ENCODE measurements at regions not wholly inside any gene's neighbourhood (a gene's known extent, or its start where the extent isn't known, plus 50 kb on each side); places are given as distances from the start of the nearest gene placed in this dataset.

- DNase-seq (ENCODE audit: low spot score), result no peak
Observed at GRCh38 chr13:106882246-106882645, 314.3 kb upstream of the ARGLU1 start.

- DNase-seq (ENCODE audit: low spot score), result no peak
Observed at GRCh38 chr13:106879806-106880205, 311.9 kb upstream of the ARGLU1 start.

GRCh38 chr13:106874323-106874722 lies 306.4 kb upstream of the ARGLU1 start:
- DNase-seq (ENCODE audit: low spot score), result no peak

DNA sequence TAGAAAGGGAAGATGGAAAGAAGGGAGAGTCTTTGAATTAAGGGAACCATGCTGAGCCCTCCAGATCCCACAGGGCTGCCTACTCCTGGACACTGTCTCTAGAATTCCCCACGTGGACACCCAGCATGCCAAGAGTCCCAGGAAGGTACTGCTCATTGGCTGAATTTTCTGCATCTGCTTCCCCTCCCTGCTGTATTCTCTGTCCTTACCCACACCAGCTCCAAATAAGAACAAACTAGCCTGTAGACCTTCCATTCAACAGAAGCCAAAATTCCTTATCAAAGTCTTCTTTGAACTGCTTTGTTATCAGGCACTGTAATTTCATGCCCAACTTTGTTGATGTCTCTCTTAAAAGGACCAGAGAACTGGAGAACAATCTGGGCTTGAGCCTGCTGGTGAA lies 305.9 kb upstream of the ARGLU1 start:
- DNase-seq (ENCODE audit: low spot score), result no peak

- peak; percentile 12 for DNase-seq (ENCODE audit: low spot score)
Observed at GRCh38 chr13:106867249-106867648, 299.3 kb upstream of the ARGLU1 start.

DNA sequence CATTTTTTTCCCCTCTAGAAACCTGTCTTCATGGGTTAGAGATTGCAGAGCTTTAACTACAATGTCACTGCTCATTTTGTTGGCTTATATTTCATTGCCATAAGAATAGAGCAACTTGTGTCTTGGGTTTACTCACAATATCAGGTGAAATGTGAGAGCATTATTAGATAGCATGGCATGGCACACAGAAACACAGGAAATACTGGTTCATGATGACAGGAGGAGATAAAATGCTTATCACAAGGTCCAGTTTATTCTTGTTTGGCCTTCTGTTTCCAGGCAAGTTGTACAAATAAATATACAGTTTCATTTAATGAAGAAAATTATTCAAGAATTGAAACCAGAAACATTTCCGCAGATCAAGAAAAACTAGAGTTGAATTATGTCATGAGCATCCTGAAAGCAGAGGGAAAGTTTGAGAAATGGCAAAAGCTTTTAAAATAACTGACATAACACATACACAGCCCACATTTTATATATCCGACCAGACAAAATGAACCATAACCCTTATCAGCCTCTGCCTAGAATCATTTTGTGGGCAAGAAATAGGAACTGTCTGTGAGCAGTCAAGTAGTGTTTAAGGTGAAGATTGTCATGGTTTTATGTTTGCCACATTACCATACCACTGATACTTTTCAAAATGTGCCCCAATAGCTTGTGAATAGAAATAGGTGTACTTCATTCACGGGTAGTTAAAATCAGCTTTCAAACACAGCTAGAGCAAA lies 297.9 kb upstream of the ARGLU1 start:
- no peak for DNase-seq (ENCODE audit: low spot score)

- no peak for DNase-seq (ENCODE audit: low spot score)
Observed at GRCh38 chr13:106859533-106859904, 291.6 kb upstream of the ARGLU1 start.

DNA sequence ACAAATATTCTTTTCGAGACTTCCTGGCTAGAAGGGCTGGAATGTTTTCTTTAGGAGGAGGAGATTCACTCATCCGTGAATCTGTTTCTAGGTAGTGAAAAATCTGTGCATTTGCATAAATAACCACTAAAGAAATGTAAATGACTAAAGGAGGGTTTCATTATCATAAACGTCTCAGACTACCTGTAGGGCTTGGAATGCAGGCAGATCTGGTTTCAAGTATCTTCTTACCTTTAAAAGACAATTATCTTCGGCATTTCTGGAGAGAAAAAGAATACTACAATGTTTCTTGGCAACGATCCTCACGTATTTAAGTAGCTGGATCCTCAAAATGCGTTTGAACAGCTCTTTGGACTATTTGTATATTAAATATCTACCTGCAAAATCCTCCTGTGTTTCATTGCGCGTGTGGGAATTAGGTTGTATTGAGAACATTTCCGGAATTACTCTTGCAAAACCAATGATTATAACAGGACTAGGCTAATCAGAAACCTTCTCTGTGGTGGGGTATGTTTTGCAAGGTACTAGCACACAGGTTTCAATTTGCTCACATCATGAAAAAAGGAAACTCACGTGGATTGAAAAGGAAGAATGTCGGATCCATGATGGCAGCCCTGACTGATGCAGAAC lies 291.1 kb upstream of the ARGLU1 start:
- DNase-seq (ENCODE audit: low spot score), result no peak

- DNase-seq (ENCODE audit: low spot score), result no peak
Observed at GRCh38 chr13:106852436-106852835, 284.5 kb upstream of the ARGLU1 start.

DNA sequence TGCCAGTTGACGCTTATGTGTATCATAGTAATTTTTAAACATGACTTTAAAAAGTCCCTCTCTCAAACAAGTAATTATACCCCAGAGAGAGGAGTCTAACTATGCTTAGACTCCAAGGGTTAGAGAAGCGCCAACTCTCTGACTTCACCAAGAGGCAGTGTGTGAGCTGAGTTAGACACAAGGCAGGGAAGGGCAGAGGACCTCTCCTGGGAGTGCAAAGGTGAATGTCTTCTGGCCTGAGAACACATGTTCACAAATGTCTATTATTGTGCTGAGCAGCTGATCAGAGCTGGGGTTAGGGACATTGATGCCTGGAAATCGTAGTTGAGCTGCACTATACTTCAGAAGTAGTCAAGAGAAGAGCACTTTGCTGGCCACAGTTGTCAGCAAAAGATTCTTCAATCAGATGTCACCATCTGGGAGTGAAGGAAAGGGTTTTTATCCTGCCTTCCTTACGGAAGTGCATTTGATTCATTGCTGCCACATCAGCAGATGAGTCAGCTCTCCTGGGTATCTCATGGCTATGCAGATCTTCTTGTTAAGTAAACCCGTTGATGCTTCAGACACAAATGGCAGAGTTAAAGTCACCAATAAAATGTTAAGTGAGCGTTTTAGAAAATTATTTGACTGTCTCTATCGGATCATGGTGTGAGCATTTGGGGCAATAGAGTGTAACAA lies 283.2 kb upstream of the ARGLU1 start:
- no peak for DNase-seq (ENCODE audit: low spot score)

- DNase-seq (ENCODE audit: low spot score), result no peak
Observed at GRCh38 chr13:106846571-106847448, 278.9 kb upstream of the ARGLU1 start.

DNA sequence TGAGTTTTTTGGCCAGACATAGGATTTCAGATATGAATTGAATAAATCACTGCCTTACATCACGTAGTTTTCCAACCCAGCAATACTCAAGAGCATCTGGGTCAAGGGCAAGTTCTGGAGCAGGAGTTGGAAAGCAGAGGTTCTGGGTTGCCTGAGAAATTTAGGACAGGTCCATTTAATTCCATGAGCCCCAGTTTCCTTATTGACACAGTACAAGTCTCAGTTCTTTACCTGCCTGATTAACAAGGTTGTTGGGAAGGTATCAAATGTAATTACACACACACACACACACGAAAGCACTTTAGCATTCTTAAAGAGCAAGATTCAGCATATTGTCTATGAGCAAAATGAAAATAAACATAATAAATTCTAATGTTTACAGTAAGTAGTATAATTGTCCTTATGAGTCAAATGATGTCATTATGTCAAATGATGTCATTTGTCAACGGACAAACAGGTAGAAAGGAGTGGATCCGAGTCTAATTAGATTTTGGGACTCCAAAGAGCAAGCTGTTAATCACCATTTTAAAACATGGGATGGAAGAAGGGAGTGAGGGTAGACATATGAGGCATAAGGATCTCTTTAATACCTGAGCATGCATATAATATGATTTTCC lies 268.4 kb upstream of the ARGLU1 start:
- DNase-seq (ENCODE audit: low spot score), result no peak

GRCh38 chr13:106835477-106835876 lies 267.5 kb upstream of the ARGLU1 start:
- no peak for DNase-seq (ENCODE audit: low spot score)

- DNase-seq (ENCODE audit: low spot score), result no peak
Observed at GRCh38 chr13:106821979-106822378, 254.0 kb upstream of the ARGLU1 start.

DNA sequence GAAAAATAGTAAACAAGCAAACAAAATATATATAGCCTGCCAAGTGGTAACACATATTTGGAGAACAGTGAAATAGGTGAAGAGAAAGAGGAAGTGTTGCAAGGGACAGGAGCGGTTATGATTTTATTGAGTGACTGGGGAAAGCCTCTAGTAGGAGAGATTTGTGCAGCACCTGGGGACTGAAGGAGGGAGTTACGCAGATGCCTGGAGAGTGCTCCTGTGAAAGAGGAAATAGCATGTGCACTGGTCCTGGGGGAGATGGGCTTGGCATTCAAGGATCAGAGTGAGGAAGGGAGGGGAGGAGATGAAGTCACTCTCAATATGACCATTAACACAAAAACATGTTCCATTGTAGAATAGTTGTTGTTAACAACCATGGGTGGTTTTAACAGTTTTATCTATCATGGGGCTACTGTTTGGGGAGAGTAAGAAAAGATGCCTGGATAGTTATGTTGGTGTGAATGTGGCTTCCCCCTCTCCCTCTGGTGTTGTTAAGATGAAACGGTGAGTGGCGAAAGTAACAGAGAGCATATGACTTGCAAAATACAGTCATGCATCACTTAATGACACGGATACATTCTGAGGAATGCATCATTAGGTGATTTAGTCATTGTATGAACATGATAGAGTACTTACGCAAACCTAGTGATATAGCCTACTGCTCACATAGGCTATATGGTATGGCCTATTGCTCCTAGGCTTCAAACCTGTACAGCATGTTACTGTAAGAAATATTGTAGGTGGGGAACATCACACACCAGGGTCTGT lies 251.7 kb upstream of the ARGLU1 start:
- no peak for DNase-seq (ENCODE audit: low spot score)

DNA sequence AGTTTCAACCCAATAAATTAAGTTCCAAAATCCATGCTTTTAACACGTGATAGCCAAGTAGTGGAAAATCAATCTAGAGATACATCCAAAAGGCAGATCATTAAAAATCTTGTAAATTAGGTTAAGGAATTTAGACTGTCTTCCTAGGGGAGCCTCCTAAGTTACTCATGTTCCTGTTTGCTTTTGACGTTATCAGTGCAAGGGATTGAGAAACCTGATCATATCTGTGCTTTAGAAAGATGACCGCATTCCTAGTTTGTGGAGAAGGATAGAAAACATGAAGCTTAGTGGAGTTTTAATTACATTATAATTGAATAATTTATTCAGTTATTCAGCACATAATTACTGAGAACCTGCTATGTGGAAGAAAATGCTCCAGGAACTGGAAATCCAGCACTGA lies 251.0 kb upstream of the ARGLU1 start:
- DNase-seq (ENCODE audit: low spot score), result no peak

DNA sequence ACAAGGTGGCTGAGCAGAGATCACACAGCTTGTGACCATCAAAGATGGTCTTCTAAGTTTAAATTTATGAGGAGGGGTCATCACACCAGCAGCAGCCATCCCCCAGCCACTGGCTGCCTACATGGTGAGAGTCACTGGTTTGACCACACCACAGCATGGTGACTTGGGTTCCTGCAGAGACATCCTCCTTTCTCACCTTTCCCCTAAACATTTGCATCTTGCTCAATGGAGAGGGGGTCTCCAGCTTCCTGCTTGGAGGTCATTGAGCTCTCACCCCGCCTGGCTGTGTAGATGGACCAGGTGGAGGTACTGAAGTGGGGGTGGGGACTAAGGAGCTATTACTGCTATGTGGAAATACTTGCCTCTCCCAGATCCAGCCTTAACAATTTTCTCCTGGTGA lies 247.6 kb upstream of the ARGLU1 start:
- no peak for DNase-seq (ENCODE audit: low spot score)

DNA sequence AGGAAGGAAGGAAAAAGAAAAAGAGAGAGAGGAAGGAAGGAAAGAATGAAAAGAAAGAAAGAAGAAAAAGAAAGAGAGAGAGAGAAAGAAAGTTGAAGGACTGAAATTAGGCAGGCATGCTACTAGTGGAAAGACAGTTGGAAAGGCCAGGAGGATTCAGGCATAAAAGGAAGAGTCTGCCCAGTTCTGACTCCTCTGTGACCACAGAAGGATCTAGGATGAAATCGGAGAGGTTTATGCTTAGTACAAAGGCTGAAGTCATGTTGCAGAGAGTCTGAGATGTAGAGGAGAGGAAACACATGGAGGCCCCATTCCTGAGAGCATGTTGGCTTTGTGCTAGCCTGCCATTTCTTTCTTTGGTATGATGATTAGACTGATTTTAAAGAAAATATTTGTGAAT lies 246.5 kb upstream of the ARGLU1 start:
- no peak for DNase-seq (ENCODE audit: low spot score)

DNA sequence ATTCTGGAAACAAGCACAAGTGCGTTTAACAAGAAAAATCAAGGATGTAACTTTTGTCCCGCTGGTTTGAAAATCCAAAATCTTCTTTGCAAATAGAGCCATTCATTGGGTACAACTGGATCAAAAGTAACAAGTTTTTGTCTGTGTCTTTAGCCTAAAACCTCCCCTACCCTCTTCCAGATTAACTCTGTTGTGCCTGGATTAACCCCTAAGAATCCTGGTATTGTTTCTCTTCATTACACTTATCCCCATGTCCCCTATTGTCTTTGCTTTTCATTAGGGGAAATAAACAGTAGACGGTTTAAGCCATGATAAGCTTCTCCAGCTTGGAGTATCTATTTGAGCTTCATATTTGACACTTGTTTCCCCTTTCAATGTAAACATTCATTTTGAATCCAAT lies 242.1 kb upstream of the ARGLU1 start:
- DNase-seq (ENCODE audit: low spot score), result no peak

DNA sequence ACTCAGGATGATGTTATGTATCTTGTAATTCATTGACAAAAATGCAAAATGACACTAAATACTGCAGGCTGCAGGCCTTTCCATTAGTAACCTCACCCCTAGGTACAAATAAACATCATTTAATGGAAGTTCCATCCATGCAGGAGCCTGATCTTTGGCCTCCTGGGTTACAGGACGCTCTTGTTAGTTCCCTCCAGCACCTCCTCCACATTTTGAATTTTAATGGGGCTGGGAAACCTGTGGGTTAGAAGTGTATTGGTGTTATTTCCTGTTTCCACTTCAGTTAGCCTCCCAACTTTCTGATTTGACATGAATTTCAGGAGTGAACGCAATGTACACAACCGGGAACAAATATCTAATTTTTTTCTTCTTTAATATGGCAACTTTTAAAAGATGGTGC lies 237.1 kb upstream of the ARGLU1 start:
- DNase-seq (ENCODE audit: low spot score), result no peak

- DNase-seq (ENCODE audit: low spot score), result no peak
Observed at GRCh38 chr13:106802917-106803316, 235.0 kb upstream of the ARGLU1 start.

Measured in Ammon's horn (tissue), 1 donor.